Thymus (tissue), 11 donors: ENCODE measurements at regions not wholly inside any gene's neighbourhood (a gene's known extent, or its start where the extent isn't known, plus 50 kb on each side); places are given as distances from the start of the nearest gene placed in this dataset.

Experiments used
- DNase-seq, 9 donors: peaks; one replicate each; pipeline ENCODE4 v3.0.0-alpha.2; 2013; ENCODE audit warnings: low spot score in 9 of 9, low read depth in 6 of 9, missing footprints in 1 of 9
- H3K27ac ChIP-seq, 2 donors: one replicate each; pipeline ENCODE4 v1.5.1; 2013; ENCODE audit warnings: control low read depth in 1 of 2, low read depth in 1 of 2, low read length in 1 of 2, mild to moderate bottlenecking in 1 of 2, moderate library complexity in 1 of 2
- H3K27me3 ChIP-seq, 2 donors: one replicate each; pipeline ENCODE4 v1.5.1; 2013; ENCODE audit warnings: low read length in 1 of 2; ENCODE audit not compliant: control insufficient read depth in 2 of 2, insufficient read depth in 1 of 2
- H3K36me3 ChIP-seq, 2 donors: one replicate each; pipeline ENCODE4 v1.5.1; 2013; ENCODE audit warnings: low read length in 1 of 2, mild to moderate bottlenecking in 1 of 2, moderate library complexity in 1 of 2; ENCODE audit not compliant: control insufficient read depth in 2 of 2, insufficient read depth in 2 of 2
- H3K4me1 ChIP-seq, 2 donors: one replicate each; pipeline ENCODE4 v1.5.1; 2013; ENCODE audit warnings: low read length in 2 of 2; ENCODE audit not compliant: control insufficient read depth in 2 of 2, insufficient read depth in 2 of 2
- H3K4me3 ChIP-seq, 2 donors: one replicate each; pipeline ENCODE4 v1.5.1; 2013; ENCODE audit warnings: low read length in 2 of 2, control low read depth in 1 of 2, mild to moderate bottlenecking in 1 of 2
- H3K9me3 ChIP-seq, 2 donors: one replicate each; pipeline ENCODE4 v1.5.1; 2013; ENCODE audit warnings: low read length in 1 of 2, mild to moderate bottlenecking in 1 of 2; ENCODE audit not compliant: control insufficient read depth in 2 of 2, insufficient read depth in 1 of 2
- WGBS: extraction: QIAGEN DNeasy Blood & Tissue Kit; methylation state at CpG from one replicate; pipeline ENCODE4 v1.1.7; 2013; 5-methylcytosine and 5-hydroxymethylcytosine counted together
- donor health status: healthy.

DNA sequence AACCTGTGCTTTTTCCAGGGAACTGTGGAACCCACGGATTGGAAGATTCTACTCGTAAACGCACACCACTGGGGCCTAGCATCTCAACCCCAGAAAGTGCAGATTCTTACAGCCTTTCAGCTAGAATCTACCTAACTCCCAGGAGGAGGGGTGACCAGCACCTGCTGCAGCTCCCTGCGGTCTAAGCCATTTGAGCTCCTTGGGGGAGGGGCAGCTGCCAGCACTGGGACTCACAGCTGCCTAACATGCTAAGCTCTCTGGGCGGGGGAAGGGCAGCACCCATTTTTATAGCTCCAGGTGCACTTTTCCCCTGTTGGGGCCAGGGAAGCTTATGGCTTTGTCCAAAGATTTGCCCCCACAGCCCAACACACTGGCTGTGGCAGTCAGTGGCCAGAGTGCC lies 595.7 kb upstream of the EPHA5 start:
- no peak for DNase-seq
- no peaks in the 10 kb centered on the region for H3K4me1 ChIP-seq
- no peak overlapping the region for H3K27ac ChIP-seq
- WGBS = 97% methylated on average over 5 of the region's 5 CpGs
- no peaks in the 10 kb centered on the region for H3K36me3 ChIP-seq
- no peaks in the 10 kb centered on the region for H3K27me3 ChIP-seq
- no peak overlapping the region for H3K4me3 ChIP-seq
- H3K9me3 ChIP-seq = peaks cover 0 to 13% of the 10 kb centered on the region in 2 donors

DNA sequence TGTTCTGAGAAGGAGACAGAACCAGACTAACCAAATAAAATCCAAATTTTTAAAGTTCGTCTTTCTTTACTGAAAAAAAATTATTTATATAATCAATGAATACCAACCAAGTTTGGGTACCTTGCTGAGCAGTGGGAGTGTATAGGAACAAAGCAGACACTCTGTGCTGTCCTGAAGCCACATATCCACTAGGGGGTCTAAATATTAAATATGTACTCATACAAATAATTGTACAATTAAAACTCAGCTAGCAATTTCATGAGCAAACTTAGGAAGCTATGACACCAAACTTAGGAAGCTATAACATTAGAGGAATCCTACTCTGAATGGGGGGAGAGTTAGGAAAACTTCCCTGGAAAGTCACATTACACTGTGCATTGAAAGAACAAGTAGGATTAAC lies 582.0 kb upstream of the EPHA5 start:
- WGBS = 95% methylated on average over 1 of the region's 1 CpG
- no peaks in the 10 kb centered on the region for H3K36me3 ChIP-seq

DNA sequence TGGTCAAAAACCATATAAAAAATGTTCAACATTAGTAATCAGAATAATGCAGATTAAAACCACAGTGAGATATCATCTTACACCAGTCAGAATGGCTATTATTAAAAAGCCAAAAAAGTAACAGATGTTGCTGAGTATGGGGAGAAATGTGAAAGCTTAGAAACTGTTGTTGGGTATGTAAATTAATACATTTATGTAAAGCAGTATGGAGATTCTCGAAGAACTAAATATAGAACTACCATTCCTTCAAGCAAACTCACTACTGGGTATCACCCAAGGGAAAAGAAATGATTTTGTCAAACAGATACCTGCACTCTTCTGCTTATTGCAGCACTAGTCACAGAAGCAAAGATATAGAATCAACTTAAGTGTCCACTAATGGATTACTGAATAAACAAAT lies 576.4 kb upstream of the EPHA5 start:
- no peak overlapping the region for H3K27ac ChIP-seq
- no peaks in the 10 kb centered on the region for H3K36me3 ChIP-seq
- H3K9me3 ChIP-seq = no peaks in the 10 kb centered on the region
- 38% methylated on average over 1 of the region's 1 CpG for WGBS
- no peaks in the 10 kb centered on the region for H3K4me1 ChIP-seq
- no peak for DNase-seq
- H3K27me3 ChIP-seq = no peaks in the 10 kb centered on the region
- H3K4me3 ChIP-seq = no peak overlapping the region

More for the DNA sequence above, 582.0 kb upstream of the EPHA5 start:
- Histone ChIP-seq H3K27ac (no peak overlapping the region), H3K27me3 (no peaks in the 10 kb centered on the region), H3K4me1 (no peaks in the 10 kb centered on the region), H3K9me3 (no peaks in the 10 kb centered on the region), H3K4me3 (no peak overlapping the region)
- no peak for DNase-seq

DNA sequence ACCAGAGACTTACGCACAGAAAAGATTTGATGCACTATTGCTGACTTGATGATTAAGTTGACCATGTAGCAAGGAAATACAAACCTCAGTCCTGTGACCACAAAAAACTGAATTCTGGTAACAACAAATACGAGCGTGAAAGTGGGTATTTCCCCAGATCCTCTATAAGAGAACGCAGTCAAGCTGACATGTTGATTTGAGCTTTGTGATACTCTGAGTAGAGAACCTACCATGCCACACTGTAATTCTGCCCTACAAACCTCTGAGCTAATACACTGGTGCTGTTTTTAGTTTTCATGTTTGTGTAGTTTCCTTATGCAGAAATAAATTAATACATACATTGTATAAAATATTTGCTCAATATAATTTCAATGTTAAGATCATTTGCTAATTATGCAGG lies 565.6 kb upstream of the EPHA5 start:
- Histone ChIP-seq H3K9me3 (no peaks in the 10 kb centered on the region), H3K27me3 (no peaks in the 10 kb centered on the region), H3K4me1 (no peaks in the 10 kb centered on the region), H3K4me3 (no peak overlapping the region), H3K27ac (no peak overlapping the region), H3K36me3 (no peaks in the 10 kb centered on the region)
- no peak for DNase-seq
- 87% methylated on average over 4 of the region's 4 CpGs for WGBS

- no peak for DNase-seq
- 89% methylated on average over 2 of the region's 2 CpGs for WGBS
- Histone ChIP-seq H3K4me3 (no peak overlapping the region), H3K4me1 (no peaks in the 10 kb centered on the region), H3K36me3 (no peaks in the 10 kb centered on the region), H3K9me3 (no peaks in the 10 kb centered on the region), H3K27ac (no peak overlapping the region), H3K27me3 (no peaks in the 10 kb centered on the region)
These were observed 559.6 kb upstream of the EPHA5 start for GRCh38 chr4:66229885-66230284.

DNA sequence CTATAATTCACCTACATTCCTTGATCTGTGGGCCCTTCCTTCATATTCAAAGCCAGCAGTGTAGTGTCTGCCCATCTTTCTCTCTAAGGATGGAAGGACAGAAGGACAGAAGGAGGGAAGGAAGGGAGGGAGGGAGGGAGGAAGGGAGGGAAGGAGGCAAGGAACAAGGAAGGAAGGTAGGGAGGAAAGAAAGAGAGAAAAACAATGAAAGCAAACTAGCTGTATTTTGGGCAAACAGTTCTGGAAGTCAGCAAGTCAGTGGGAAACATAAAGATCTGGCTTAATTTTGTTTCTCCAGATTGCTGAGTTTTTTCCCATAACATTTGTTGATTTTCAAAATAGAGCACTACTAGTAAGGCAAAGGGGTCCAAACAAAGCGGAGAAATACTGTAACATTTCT lies 555.2 kb upstream of the EPHA5 start:
- H3K36me3 ChIP-seq = no peaks in the 10 kb centered on the region
- DNase-seq = no peak
- no peaks in the 10 kb centered on the region for H3K9me3 ChIP-seq
- H3K27ac ChIP-seq = no peak overlapping the region
- H3K4me3 ChIP-seq = no peak overlapping the region
- H3K4me1 ChIP-seq = no peaks in the 10 kb centered on the region
- no peaks in the 10 kb centered on the region for H3K27me3 ChIP-seq
- WGBS = 97% methylated on average over 1 of the region's 1 CpG

DNA sequence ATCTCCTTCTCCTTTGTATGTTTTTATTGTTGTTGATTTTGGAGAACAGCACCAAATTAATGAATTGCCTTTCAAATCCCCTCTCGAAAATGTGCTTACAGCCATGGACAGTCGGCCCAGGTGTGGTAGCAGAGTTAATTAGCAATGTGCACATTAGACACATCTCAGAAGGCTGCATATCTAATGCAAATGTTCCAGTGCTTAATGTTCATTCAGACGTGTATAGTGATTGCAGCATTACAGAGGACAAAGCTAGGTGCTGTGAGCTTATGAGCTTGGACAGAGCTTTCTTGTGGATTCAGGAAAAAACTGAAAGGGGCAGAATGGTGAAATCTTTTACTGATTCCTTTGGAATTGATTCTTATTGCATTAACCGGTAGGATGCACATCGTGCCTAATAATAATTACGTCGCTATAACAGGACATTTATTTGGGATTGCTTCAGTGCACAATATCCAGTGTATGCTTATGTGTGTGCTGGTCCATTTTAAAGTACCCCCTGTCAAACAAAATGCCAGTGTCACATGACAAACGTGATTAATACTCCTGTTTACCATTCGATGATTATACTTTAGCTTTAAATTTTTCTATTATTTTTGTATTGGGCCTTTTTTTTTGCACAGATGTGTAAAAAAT lies 552.9 kb upstream of the EPHA5 start:
- H3K4me3 ChIP-seq = no peak overlapping the region
- no peaks in the 10 kb centered on the region for H3K27me3 ChIP-seq
- H3K9me3 ChIP-seq = peaks cover 0 to 3% of the 10 kb centered on the region in 2 donors
- H3K27ac ChIP-seq = no peak overlapping the region
- no peaks in the 10 kb centered on the region for H3K36me3 ChIP-seq
- DNase-seq = no peak
- WGBS = 84% methylated on average over 9 of the region's 9 CpGs
- H3K4me1 ChIP-seq = no peaks in the 10 kb centered on the region

GRCh38 chr4:66219401-66219800 lies 549.1 kb upstream of the EPHA5 start:
- Histone ChIP-seq H3K4me3 (no peak overlapping the region), H3K9me3 (peaks cover 0 to 3% of the 10 kb centered on the region in 2 donors), H3K4me1 (no peaks in the 10 kb centered on the region), H3K27me3 (no peaks in the 10 kb centered on the region), H3K36me3 (no peaks in the 10 kb centered on the region), H3K27ac (no peak overlapping the region)
- DNase-seq = no peak
- WGBS = 75% methylated on average over 2 of the region's 2 CpGs

GRCh38 chr4:66216252-66216651 lies 546.0 kb upstream of the EPHA5 start:
- H3K4me1 ChIP-seq = no peaks in the 10 kb centered on the region
- H3K9me3 ChIP-seq = peaks cover 0 to 3% of the 10 kb centered on the region in 2 donors
- no peak overlapping the region for H3K4me3 ChIP-seq
- DNase-seq = no peak
- no peaks in the 10 kb centered on the region for H3K27me3 ChIP-seq
- no peaks in the 10 kb centered on the region for H3K36me3 ChIP-seq
- no peak overlapping the region for H3K27ac ChIP-seq

GRCh38 chr4:66212489-66212888 lies 542.2 kb upstream of the EPHA5 start:
- no peaks in the 10 kb centered on the region for H3K9me3 ChIP-seq
- WGBS = 97% methylated on average over 5 of the region's 5 CpGs
- no peaks in the 10 kb centered on the region for H3K4me1 ChIP-seq
- no peaks in the 10 kb centered on the region for H3K27me3 ChIP-seq
- H3K36me3 ChIP-seq = no peaks in the 10 kb centered on the region
- no peak overlapping the region for H3K27ac ChIP-seq
- no peak overlapping the region for H3K4me3 ChIP-seq
- DNase-seq = no peak
